CD4-positive, alpha-beta memory T cell (primary cell): ENCODE measurements at regions not wholly inside any gene's neighbourhood (a gene's known extent, or its start where the extent isn't known, plus 50 kb on each side); places are given as distances from the start of the nearest gene placed in this dataset.

Experiments used
- CTCF ChIA-PET: fragments of 350-600 bp; sonication (Branson Sonifier 250); formaldehyde crosslinking; loops from one replicate; lab custom pipeline; 2021; ENCODE audit warnings: inconsistent platforms; ENCODE audit not compliant: partially characterized antibody; lab: Charles Lee
- POLR2A ChIA-PET: fragments of 350-600 bp; sonication (Branson Sonifier 250); formaldehyde crosslinking; loops from one replicate; lab custom pipeline; 2021; ENCODE audit not compliant: partially characterized antibody; lab: Charles Lee
- DNase-seq, 5 donors: peaks; one replicate each; pipeline versions ENCODE4 v3.0.0 to v3.0.0-alpha.2; 2020 to 2022; ENCODE audit warnings: mixed read lengths in 1 of 5
- H3K27ac ChIP-seq: one replicate; pipeline ENCODE4 v1.7.0; 2013; ENCODE audit warnings: low read depth, low read length
- H3K27me3 ChIP-seq: 2 replicates; pipeline ENCODE4 v1.7.0; 2013; ENCODE audit warnings: mild to moderate bottlenecking, low read length, moderate library complexity; ENCODE audit not compliant: insufficient read depth
- H3K36me3 ChIP-seq: 2 replicates; pipeline ENCODE4 v1.7.0; 2013; ENCODE audit warnings: mild to moderate bottlenecking, low read length, moderate library complexity; ENCODE audit not compliant: insufficient read depth
- H3K4me1 ChIP-seq: 2 replicates; pipeline ENCODE4 v1.7.0; 2013; ENCODE audit warnings: mild to moderate bottlenecking, low read length, moderate library complexity; ENCODE audit not compliant: insufficient read depth
- H3K4me3 ChIP-seq, 2 donors: one replicate each; pipeline ENCODE4 v1.7.0; 2013; ENCODE audit warnings: low read length in 2 of 2, mild to moderate bottlenecking in 1 of 2
- H3K9me3 ChIP-seq, 2 donors: one replicate each; pipeline ENCODE4 v1.7.0; 2013; ENCODE audit warnings: low read length in 2 of 2, control low read depth in 1 of 2; ENCODE audit not compliant: control insufficient read depth in 1 of 2
- H3K27ac Mint-ChIP-seq, 7 donors: one replicate each; pipeline ENCODE4 v1.8.0; 2020 to 2021; ENCODE audit warnings: mixed read lengths in 7 of 7, mild to moderate bottlenecking in 6 of 7, inconsistent platforms in 3 of 7, moderate library complexity in 3 of 7
- H3K27me3 Mint-ChIP-seq, 2 donors: one replicate each; pipeline ENCODE4 v1.8.0; 2020 to 2021; ENCODE audit warnings: mixed read lengths in 2 of 2
- H3K36me3 Mint-ChIP-seq, 2 donors: one replicate each; pipeline ENCODE4 v1.8.0; 2020 to 2021; ENCODE audit warnings: mixed read lengths in 2 of 2, inconsistent platforms in 1 of 2, mild to moderate bottlenecking in 1 of 2
- H3K4me1 Mint-ChIP-seq, 4 donors: one replicate each; pipeline ENCODE4 v1.8.0; 2020 to 2021; ENCODE audit warnings: mixed read lengths in 4 of 4, mild to moderate bottlenecking in 1 of 4
- H3K4me3 Mint-ChIP-seq, 8 donors: one replicate each; pipeline ENCODE4 v1.8.0; 2020 to 2021; ENCODE audit warnings: mixed read lengths in 8 of 8, mild to moderate bottlenecking in 7 of 8, moderate library complexity in 6 of 8, inconsistent platforms in 3 of 8
- H3K9me3 Mint-ChIP-seq, 8 donors: one replicate each; pipeline ENCODE4 v1.8.0; 2020 to 2021; ENCODE audit warnings: mixed read lengths in 8 of 8, mild to moderate bottlenecking in 5 of 8, inconsistent platforms in 3 of 8, moderate library complexity in 1 of 8
- intact Hi-C: fragments of 100-400 bp; cut with micrococcal nuclease; formaldehyde crosslinking; loops from one replicate; pipeline ENCODE4 v1.15.1; 2023

GRCh38 chr5:174221946-174222345, 176.4 kb downstream of the NSG2 start:
- H3K4me1 Mint-ChIP-seq: no peaks in the 10 kb centered on the region
- H3K27me3 Mint-ChIP-seq: peaks cover 0 to 5% of the 10 kb centered on the region in 2 donors
- H3K27ac ChIP-seq: no peak overlapping the region
- no peaks in the 10 kb centered on the region for H3K4me1 ChIP-seq
- no peaks in the 10 kb centered on the region for H3K9me3 ChIP-seq
- H3K4me3 Mint-ChIP-seq: no peak overlapping the region
- POLR2A ChIA-PET: no interaction called here
- no peaks in the 10 kb centered on the region for H3K27me3 ChIP-seq
- CTCF ChIA-PET: no interaction called here
- H3K4me3 ChIP-seq: no peak overlapping the region
- H3K36me3 Mint-ChIP-seq: no peaks in the 10 kb centered on the region
- H3K9me3 Mint-ChIP-seq: peaks cover 0 to 13% (median 0%) of the 10 kb centered on the region in 8 donors
- H3K36me3 ChIP-seq: no peaks in the 10 kb centered on the region
- no peak for DNase-seq
- H3K27ac Mint-ChIP-seq: no peak overlapping the region
- intact Hi-C loops: no loop called here

- no peaks in the 10 kb centered on the region for H3K36me3 Mint-ChIP-seq
- Histone ChIP-seq H3K27me3 (no peaks in the 10 kb centered on the region), H3K36me3 (no peaks in the 10 kb centered on the region), H3K27ac (no peak overlapping the region), H3K9me3 (no peaks in the 10 kb centered on the region), H3K4me1 (no peaks in the 10 kb centered on the region), H3K4me3 (no peak overlapping the region)
- peaks cover 0 to 5% (median 0%) of the 10 kb centered on the region in 8 donors for H3K9me3 Mint-ChIP-seq
- intact Hi-C loops: no loop called here
- H3K27ac Mint-ChIP-seq: no peak overlapping the region
- ChIA-PET POLR2A (no interaction called here), CTCF (no interaction called here)
- H3K27me3 Mint-ChIP-seq: peaks cover 0 to 5% of the 10 kb centered on the region in 2 donors
- H3K4me1 Mint-ChIP-seq: no peaks in the 10 kb centered on the region
- no peak overlapping the region for H3K4me3 Mint-ChIP-seq
- DNase-seq: no peak
Measured at GRCh38 chr5:174222891-174223290, 177.4 kb downstream of the NSG2 start.

- H3K27ac ChIP-seq: no peak overlapping the region
- Mint-ChIP-seq H3K4me3 (no peak overlapping the region), H3K36me3 (no peaks in the 10 kb centered on the region), H3K27me3 (peaks cover 0 to 5% of the 10 kb centered on the region in 2 donors), H3K27ac (no peak overlapping the region), H3K9me3 (peaks cover 0 to 1% (median 0%) of the 10 kb centered on the region in 8 donors), H3K4me1 (no peaks in the 10 kb centered on the region)
- no peak overlapping the region for H3K4me3 ChIP-seq
- no peaks in the 10 kb centered on the region for H3K9me3 ChIP-seq
- intact Hi-C loops: no loop called here
- no peak for DNase-seq
- ChIA-PET POLR2A (no interaction called here), CTCF (no interaction called here)
- no peaks in the 10 kb centered on the region for H3K27me3 ChIP-seq
- H3K4me1 ChIP-seq: no peaks in the 10 kb centered on the region
- H3K36me3 ChIP-seq: no peaks in the 10 kb centered on the region
Measured at GRCh38 chr5:174223355-174223754, 177.8 kb downstream of the NSG2 start.

GRCh38 chr5:174229068-174229467, 183.6 kb downstream of the NSG2 start:
- no peaks in the 10 kb centered on the region for H3K36me3 ChIP-seq
- no peak for DNase-seq
- no peaks in the 10 kb centered on the region for H3K9me3 ChIP-seq
- H3K9me3 Mint-ChIP-seq: no peaks in the 10 kb centered on the region
- no peaks in the 10 kb centered on the region for H3K4me1 ChIP-seq
- H3K4me3 Mint-ChIP-seq: no peak overlapping the region
- intact Hi-C loops: no loop called here
- H3K27me3 ChIP-seq: no peaks in the 10 kb centered on the region
- no peaks in the 10 kb centered on the region for H3K36me3 Mint-ChIP-seq
- ChIA-PET POLR2A (no interaction called here), CTCF (no interaction called here)
- no peak overlapping the region for H3K27ac ChIP-seq
- H3K4me3 ChIP-seq: no peak overlapping the region
- H3K27me3 Mint-ChIP-seq: peaks cover 2 to 7% of the 10 kb centered on the region in 2 donors
- H3K27ac Mint-ChIP-seq: peak overlapping the region in 1 of 7 donors; percentile 10
- no peaks in the 10 kb centered on the region for H3K4me1 Mint-ChIP-seq

GRCh38 chr5:174229514-174230370, 184.2 kb downstream of the NSG2 start:
- Histone ChIP-seq H3K4me1 (no peaks in the 10 kb centered on the region), H3K27ac (no peak overlapping the region), H3K9me3 (no peaks in the 10 kb centered on the region), H3K4me3 (no peak overlapping the region), H3K27me3 (no peaks in the 10 kb centered on the region), H3K36me3 (no peaks in the 10 kb centered on the region)
- CTCF ChIA-PET: interaction anchor here (1.6 kb wide), 1 partner anchor 18 kb away, joined by 3 read pairs; no protein-coding TSS in a partner anchor
- intact Hi-C loops: no loop called here
- no peaks in the 10 kb centered on the region for H3K9me3 Mint-ChIP-seq
- peaks cover 4 to 8% of the 10 kb centered on the region in 2 donors for H3K27me3 Mint-ChIP-seq
- no peaks in the 10 kb centered on the region for H3K36me3 Mint-ChIP-seq
- POLR2A ChIA-PET: interaction anchor here (0.6 kb wide), 1 partner anchor 16 kb away, joined by 3 read pairs; no protein-coding TSS in a partner anchor
- no peaks in the 10 kb centered on the region for H3K4me1 Mint-ChIP-seq
- no peak for DNase-seq
- H3K4me3 Mint-ChIP-seq: no peak overlapping the region
- H3K27ac Mint-ChIP-seq: no peak overlapping the region

GRCh38 chr5:174231956-174232487, 186.5 kb downstream of the NSG2 start:
- ChIA-PET POLR2A (no interaction called here), CTCF (no interaction called here)
- Mint-ChIP-seq H3K4me3 (no peak overlapping the region), H3K9me3 (no peaks in the 10 kb centered on the region), H3K4me1 (no peaks in the 10 kb centered on the region), H3K36me3 (no peaks in the 10 kb centered on the region), H3K27ac (no peak overlapping the region), H3K27me3 (peaks cover 4 to 10% of the 10 kb centered on the region in 2 donors)
- no peaks in the 10 kb centered on the region for H3K9me3 ChIP-seq
- no peak overlapping the region for H3K27ac ChIP-seq
- H3K36me3 ChIP-seq: no peaks in the 10 kb centered on the region
- no peaks in the 10 kb centered on the region for H3K4me1 ChIP-seq
- no peak for DNase-seq
- intact Hi-C loops: no loop called here
- H3K4me3 ChIP-seq: no peak overlapping the region
- no peaks in the 10 kb centered on the region for H3K27me3 ChIP-seq

- no peaks in the 10 kb centered on the region for H3K36me3 Mint-ChIP-seq
- H3K4me3 ChIP-seq: no peak overlapping the region
- H3K27ac Mint-ChIP-seq: no peak overlapping the region
- H3K27ac ChIP-seq: no peak overlapping the region
- intact Hi-C loops: no loop called here
- DNase-seq: no peak
- H3K36me3 ChIP-seq: no peaks in the 10 kb centered on the region
- no peak overlapping the region for H3K4me3 Mint-ChIP-seq
- no peaks in the 10 kb centered on the region for H3K9me3 ChIP-seq
- no peaks in the 10 kb centered on the region for H3K4me1 Mint-ChIP-seq
- H3K27me3 Mint-ChIP-seq: peaks cover 2 to 10% of the 10 kb centered on the region in 2 donors
- POLR2A ChIA-PET: no interaction called here
- no peaks in the 10 kb centered on the region for H3K4me1 ChIP-seq
- peaks cover 0 to 5% (median 1%) of the 10 kb centered on the region in 8 donors for H3K9me3 Mint-ChIP-seq
- CTCF ChIA-PET: no interaction called here
- no peaks in the 10 kb centered on the region for H3K27me3 ChIP-seq
Measured at GRCh38 chr5:174234388-174234787, 188.9 kb downstream of the NSG2 start.
